GM23338 (cell line): ENCODE measurements at regions not wholly inside any gene's neighbourhood (a gene's known extent, or its start where the extent isn't known, plus 50 kb on each side); places are given as distances from the start of the nearest gene placed in this dataset.

Source experiments
- CREB1 ChIP-seq: fragments of 250-450 bp; sonication (Bioruptor Pico); IDR thresholded peaks from 2 replicates; pipeline ENCODE4 v1.5.0; 2020; ENCODE audit warnings: low read depth, mild to moderate bottlenecking, moderate library complexity
- EZH2 ChIP-seq: fragments of 200-600 bp; sonication (generic); IDR thresholded peaks from one replicate; pipeline ENCODE4 v1.8.0; 2017; ENCODE audit warnings: antibody characterized with exemption, mild to moderate bottlenecking, low read depth; ENCODE audit not compliant: unreplicated experiment
- POLR2AphosphoS5 ChIP-seq: IDR thresholded peaks from 2 replicates; pipeline ENCODE4 v1.6.1; 2016; ENCODE audit warnings: antibody characterized with exemption, low read depth
- REST ChIP-seq: IDR thresholded peaks from one replicate; pipeline ENCODE4 v1.6.1; 2018; ENCODE audit warnings: antibody characterized with exemption; ENCODE audit not compliant: unreplicated experiment
- STAT1 ChIP-seq: IDR thresholded peaks from one replicate; pipeline ENCODE4 v1.6.1; 2016; ENCODE audit warnings: antibody characterized with exemption; ENCODE audit not compliant: unreplicated experiment
- ZNF331 ChIP-seq: fragments of 250-450 bp; sonication (Bioruptor Pico); IDR thresholded peaks from 2 replicates; pipeline ENCODE4 v1.5.0; 2020; ENCODE audit warnings: low read depth, mild to moderate bottlenecking, moderate library complexity
- TF ChIP-seq, protein P1 (sequence below): fragments of 250-450 bp; sonication (Bioruptor Pico); IDR thresholded peaks from 2 replicates; pipeline ENCODE4 v1.5.0; 2020; ENCODE audit warnings: mild to moderate bottlenecking, moderate library complexity
- TF ChIP-seq, protein P2 (sequence below): IDR thresholded peaks from 2 replicates; pipeline ENCODE4 v1.6.1; 2016; ENCODE audit warnings: antibody characterized with exemption

GRCh38 chr5:175032741-175033151 is 308.4 kb downstream of the MSX2 start (continued):
- TF ChIP-seq, protein P1, sequence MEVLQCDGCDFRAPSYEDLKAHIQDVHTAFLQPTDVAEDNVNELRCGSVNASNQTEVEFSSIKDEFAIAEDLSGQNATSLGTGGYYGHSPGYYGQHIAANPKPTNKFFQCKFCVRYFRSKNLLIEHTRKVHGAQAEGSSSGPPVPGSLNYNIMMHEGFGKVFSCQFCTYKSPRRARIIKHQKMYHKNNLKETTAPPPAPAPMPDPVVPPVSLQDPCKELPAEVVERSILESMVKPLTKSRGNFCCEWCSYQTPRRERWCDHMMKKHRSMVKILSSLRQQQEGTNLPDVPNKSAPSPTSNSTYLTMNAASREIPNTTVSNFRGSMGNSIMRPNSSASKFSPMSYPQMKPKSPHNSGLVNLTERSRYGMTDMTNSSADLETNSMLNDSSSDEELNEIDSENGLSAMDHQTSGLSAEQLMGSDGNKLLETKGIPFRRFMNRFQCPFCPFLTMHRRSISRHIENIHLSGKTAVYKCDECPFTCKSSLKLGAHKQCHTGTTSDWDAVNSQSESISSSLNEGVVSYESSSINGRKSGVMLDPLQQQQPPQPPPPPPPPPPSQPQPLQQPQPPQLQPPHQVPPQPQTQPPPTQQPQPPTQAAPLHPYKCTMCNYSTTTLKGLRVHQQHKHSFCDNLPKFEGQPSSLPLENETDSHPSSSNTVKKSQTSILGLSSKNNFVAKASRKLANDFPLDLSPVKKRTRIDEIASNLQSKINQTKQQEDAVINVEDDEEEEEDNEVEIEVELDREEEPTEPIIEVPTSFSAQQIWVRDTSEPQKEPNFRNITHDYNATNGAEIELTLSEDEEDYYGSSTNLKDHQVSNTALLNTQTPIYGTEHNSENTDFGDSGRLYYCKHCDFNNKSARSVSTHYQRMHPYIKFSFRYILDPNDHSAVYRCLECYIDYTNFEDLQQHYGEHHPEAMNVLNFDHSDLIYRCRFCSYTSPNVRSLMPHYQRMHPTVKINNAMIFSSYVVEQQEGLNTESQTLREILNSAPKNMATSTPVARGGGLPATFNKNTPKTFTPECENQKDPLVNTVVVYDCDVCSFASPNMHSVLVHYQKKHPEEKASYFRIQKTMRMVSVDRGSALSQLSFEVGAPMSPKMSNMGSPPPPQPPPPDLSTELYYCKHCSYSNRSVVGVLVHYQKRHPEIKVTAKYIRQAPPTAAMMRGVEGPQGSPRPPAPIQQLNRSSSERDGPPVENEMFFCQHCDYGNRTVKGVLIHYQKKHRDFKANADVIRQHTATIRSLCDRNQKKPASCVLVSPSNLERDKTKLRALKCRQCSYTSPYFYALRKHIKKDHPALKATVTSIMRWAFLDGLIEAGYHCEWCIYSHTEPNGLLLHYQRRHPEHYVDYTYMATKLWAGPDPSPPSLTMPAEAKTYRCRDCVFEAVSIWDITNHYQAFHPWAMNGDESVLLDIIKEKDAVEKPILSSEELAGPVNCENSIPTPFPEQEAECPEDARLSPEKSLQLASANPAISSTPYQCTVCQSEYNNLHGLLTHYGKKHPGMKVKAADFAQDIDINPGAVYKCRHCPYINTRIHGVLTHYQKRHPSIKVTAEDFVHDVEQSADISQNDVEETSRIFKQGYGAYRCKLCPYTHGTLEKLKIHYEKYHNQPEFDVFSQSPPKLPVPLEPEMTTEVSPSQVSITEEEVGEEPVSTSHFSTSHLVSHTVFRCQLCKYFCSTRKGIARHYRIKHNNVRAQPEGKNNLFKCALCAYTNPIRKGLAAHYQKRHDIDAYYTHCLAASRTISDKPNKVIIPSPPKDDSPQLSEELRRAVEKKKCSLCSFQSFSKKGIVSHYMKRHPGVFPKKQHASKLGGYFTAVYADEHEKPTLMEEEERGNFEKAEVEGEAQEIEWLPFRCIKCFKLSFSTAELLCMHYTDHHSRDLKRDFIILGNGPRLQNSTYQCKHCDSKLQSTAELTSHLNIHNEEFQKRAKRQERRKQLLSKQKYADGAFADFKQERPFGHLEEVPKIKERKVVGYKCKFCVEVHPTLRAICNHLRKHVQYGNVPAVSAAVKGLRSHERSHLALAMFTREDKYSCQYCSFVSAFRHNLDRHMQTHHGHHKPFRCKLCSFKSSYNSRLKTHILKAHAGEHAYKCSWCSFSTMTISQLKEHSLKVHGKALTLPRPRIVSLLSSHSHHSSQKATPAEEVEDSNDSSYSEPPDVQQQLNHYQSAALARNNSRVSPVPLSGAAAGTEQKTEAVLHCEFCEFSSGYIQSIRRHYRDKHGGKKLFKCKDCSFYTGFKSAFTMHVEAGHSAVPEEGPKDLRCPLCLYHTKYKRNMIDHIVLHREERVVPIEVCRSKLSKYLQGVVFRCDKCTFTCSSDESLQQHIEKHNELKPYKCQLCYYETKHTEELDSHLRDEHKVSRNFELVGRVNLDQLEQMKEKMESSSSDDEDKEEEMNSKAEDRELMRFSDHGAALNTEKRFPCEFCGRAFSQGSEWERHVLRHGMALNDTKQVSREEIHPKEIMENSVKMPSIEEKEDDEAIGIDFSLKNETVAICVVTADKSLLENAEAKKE (CRISPR knock-in tag) = no peak
- TF ChIP-seq CREB1 (CRISPR knock-in tag) = no peak
- no peak for TF ChIP-seq EZH2
- no peak for TF ChIP-seq STAT1
- no peak for TF ChIP-seq REST
- no peak for TF ChIP-seq POLR2AphosphoS5
- no peak for TF ChIP-seq ZNF331 (CRISPR knock-in tag)
- TF ChIP-seq, protein P2, sequence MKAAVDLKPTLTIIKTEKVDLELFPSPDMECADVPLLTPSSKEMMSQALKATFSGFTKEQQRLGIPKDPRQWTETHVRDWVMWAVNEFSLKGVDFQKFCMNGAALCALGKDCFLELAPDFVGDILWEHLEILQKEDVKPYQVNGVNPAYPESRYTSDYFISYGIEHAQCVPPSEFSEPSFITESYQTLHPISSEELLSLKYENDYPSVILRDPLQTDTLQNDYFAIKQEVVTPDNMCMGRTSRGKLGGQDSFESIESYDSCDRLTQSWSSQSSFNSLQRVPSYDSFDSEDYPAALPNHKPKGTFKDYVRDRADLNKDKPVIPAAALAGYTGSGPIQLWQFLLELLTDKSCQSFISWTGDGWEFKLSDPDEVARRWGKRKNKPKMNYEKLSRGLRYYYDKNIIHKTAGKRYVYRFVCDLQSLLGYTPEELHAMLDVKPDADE = no peak
